ENCODE measurements at regions not wholly inside any gene's neighbourhood (a gene's known extent, or its start where the extent isn't known, plus 50 kb on each side); places are given as distances from the start of the nearest gene placed in this dataset.

- CTCF ChIA-PET, result no interaction called here
Observed at GRCh38 chrX:129247642-129248041, 275.6 kb downstream of the SMARCA1 start.

GRCh38 chrX:129239371-129239770, 283.9 kb downstream of the SMARCA1 start:
- no peak for DNase-seq
- no peaks in the 10 kb centered on the region for H3K27me3 Mint-ChIP-seq (ENCODE audit: low read depth)
- ChIA-PET CTCF (no interaction called here), POLR2A (no interaction called here)
- no peaks in the 10 kb centered on the region for H3K9me3 Mint-ChIP-seq (ENCODE audit: insufficient read depth)
- H3K4me1 Mint-ChIP-seq (ENCODE audit: low read depth), result no peaks in the 10 kb centered on the region
- no peak overlapping the region for H3K4me3 Mint-ChIP-seq
- ATAC-seq, result no peak
- no peaks in the 10 kb centered on the region for H3K36me3 Mint-ChIP-seq (ENCODE audit: low read depth)
- no peak overlapping the region for H3K27ac Mint-ChIP-seq

More at GRCh38 chrX:129247642-129248041, 275.6 kb downstream of the SMARCA1 start:
- DNase-seq, result no peak
- ATAC-seq, result no peak
- no peaks in the 10 kb centered on the region for H3K9me3 Mint-ChIP-seq (ENCODE audit: insufficient read depth)
- no peaks in the 10 kb centered on the region for H3K27me3 Mint-ChIP-seq (ENCODE audit: low read depth)
- no peak overlapping the region for H3K27ac Mint-ChIP-seq
- H3K4me1 Mint-ChIP-seq (ENCODE audit: low read depth), result no peaks in the 10 kb centered on the region
- H3K36me3 Mint-ChIP-seq (ENCODE audit: low read depth), result no peaks in the 10 kb centered on the region
- H3K4me3 Mint-ChIP-seq, result no peak overlapping the region
- POLR2A ChIA-PET, result no interaction called here

GRCh38 chrX:129238011-129238410, 285.3 kb downstream of the SMARCA1 start:
- no peaks in the 10 kb centered on the region for H3K36me3 Mint-ChIP-seq (ENCODE audit: low read depth)
- POLR2A ChIA-PET, result no interaction called here
- H3K27ac Mint-ChIP-seq, result no peak overlapping the region
- no peaks in the 10 kb centered on the region for H3K4me1 Mint-ChIP-seq (ENCODE audit: low read depth)
- DNase-seq (no peak), ATAC-seq (no peak)
- no peak overlapping the region for H3K4me3 Mint-ChIP-seq
- H3K9me3 Mint-ChIP-seq (ENCODE audit: insufficient read depth), result no peaks in the 10 kb centered on the region
- no peaks in the 10 kb centered on the region for H3K27me3 Mint-ChIP-seq (ENCODE audit: low read depth)
- CTCF ChIA-PET, result no interaction called here

- Mint-ChIP-seq H3K27me3 (ENCODE audit: low read depth) (no peaks in the 10 kb centered on the region), H3K27ac (no peak overlapping the region), H3K4me3 (no peak overlapping the region), H3K36me3 (ENCODE audit: low read depth) (no peaks in the 10 kb centered on the region), H3K9me3 (ENCODE audit: insufficient read depth) (no peaks in the 10 kb centered on the region), H3K4me1 (ENCODE audit: low read depth) (no peaks in the 10 kb centered on the region)
- no peak for ATAC-seq
- POLR2A ChIA-PET, result no interaction called here
- CTCF ChIA-PET, result no interaction called here
- DNase-seq, result no peak
Observed at GRCh38 chrX:129235903-129236302, 287.4 kb downstream of the SMARCA1 start.

- no peak overlapping the region for H3K27ac Mint-ChIP-seq
- no peaks in the 10 kb centered on the region for H3K36me3 Mint-ChIP-seq (ENCODE audit: low read depth)
- no peaks in the 10 kb centered on the region for H3K27me3 Mint-ChIP-seq (ENCODE audit: low read depth)
- ChIA-PET POLR2A (no interaction called here), CTCF (no interaction called here)
- H3K4me1 Mint-ChIP-seq (ENCODE audit: low read depth), result no peaks in the 10 kb centered on the region
- DNase-seq (no peak), ATAC-seq (no peak)
- H3K4me3 Mint-ChIP-seq, result no peak overlapping the region
- H3K9me3 Mint-ChIP-seq (ENCODE audit: insufficient read depth), result no peaks in the 10 kb centered on the region
Observed at GRCh38 chrX:129233786-129234185, 289.5 kb downstream of the SMARCA1 start.

GRCh38 chrX:129230850-129231512, 292.3 kb downstream of the SMARCA1 start:
- no peak for ATAC-seq
- ChIA-PET CTCF (no interaction called here), POLR2A (no interaction called here)
- Mint-ChIP-seq H3K4me3 (no peak overlapping the region), H3K4me1 (ENCODE audit: low read depth) (no peaks in the 10 kb centered on the region), H3K36me3 (ENCODE audit: low read depth) (no peaks in the 10 kb centered on the region), H3K27ac (no peak overlapping the region), H3K27me3 (ENCODE audit: low read depth) (no peaks in the 10 kb centered on the region), H3K9me3 (ENCODE audit: insufficient read depth) (no peaks in the 10 kb centered on the region)
- DNase-seq, result no peak

GRCh38 chrX:129230168-129230567, 293.1 kb downstream of the SMARCA1 start:
- CTCF ChIA-PET, result no interaction called here
- DNase-seq, result no peak
- POLR2A ChIA-PET, result no interaction called here

GRCh38 chrX:129227366-129227765, 295.9 kb downstream of the SMARCA1 start:
- CTCF ChIA-PET, result no interaction called here
- POLR2A ChIA-PET, result no interaction called here
- DNase-seq (no peak), ATAC-seq (no peak)
- no peaks in the 10 kb centered on the region for H3K4me1 Mint-ChIP-seq (ENCODE audit: low read depth)
- H3K4me3 Mint-ChIP-seq, result no peak overlapping the region
- no peaks in the 10 kb centered on the region for H3K36me3 Mint-ChIP-seq (ENCODE audit: low read depth)
- no peak overlapping the region for H3K27ac Mint-ChIP-seq
- H3K9me3 Mint-ChIP-seq (ENCODE audit: insufficient read depth), result no peaks in the 10 kb centered on the region
- H3K27me3 Mint-ChIP-seq (ENCODE audit: low read depth), result no peaks in the 10 kb centered on the region

More at GRCh38 chrX:129230168-129230567, 293.1 kb downstream of the SMARCA1 start:
- no peak for ATAC-seq
- no peaks in the 10 kb centered on the region for H3K27me3 Mint-ChIP-seq (ENCODE audit: low read depth)
- no peaks in the 10 kb centered on the region for H3K9me3 Mint-ChIP-seq (ENCODE audit: insufficient read depth)
- H3K4me1 Mint-ChIP-seq (ENCODE audit: low read depth), result no peaks in the 10 kb centered on the region
- no peak overlapping the region for H3K4me3 Mint-ChIP-seq
- no peak overlapping the region for H3K27ac Mint-ChIP-seq
- no peaks in the 10 kb centered on the region for H3K36me3 Mint-ChIP-seq (ENCODE audit: low read depth)

- Mint-ChIP-seq H3K27ac (no peak overlapping the region), H3K4me3 (no peak overlapping the region), H3K9me3 (ENCODE audit: insufficient read depth) (no peaks in the 10 kb centered on the region), H3K27me3 (ENCODE audit: low read depth) (no peaks in the 10 kb centered on the region), H3K36me3 (ENCODE audit: low read depth) (no peaks in the 10 kb centered on the region), H3K4me1 (ENCODE audit: low read depth) (no peaks in the 10 kb centered on the region)
- ChIA-PET CTCF (no interaction called here), POLR2A (no interaction called here)
- DNase-seq, result no peak
- ATAC-seq, result no peak
Observed at GRCh38 chrX:129193357-129193756, 329.9 kb downstream of the SMARCA1 start.

- Mint-ChIP-seq H3K4me1 (ENCODE audit: low read depth) (no peaks in the 10 kb centered on the region), H3K27ac (no peak overlapping the region), H3K36me3 (ENCODE audit: low read depth) (no peaks in the 10 kb centered on the region), H3K27me3 (ENCODE audit: low read depth) (no peaks in the 10 kb centered on the region), H3K9me3 (ENCODE audit: insufficient read depth) (no peaks in the 10 kb centered on the region), H3K4me3 (no peak overlapping the region)
- ChIA-PET CTCF (no interaction called here), POLR2A (no interaction called here)
- DNase-seq, result no peak
- ATAC-seq, result no peak
Observed at GRCh38 chrX:129188231-129188630, 335.1 kb downstream of the SMARCA1 start.

GRCh38 chrX:129176710-129177109, 346.6 kb downstream of the SMARCA1 start:
- no peaks in the 10 kb centered on the region for H3K9me3 Mint-ChIP-seq (ENCODE audit: insufficient read depth)
- ChIA-PET CTCF (no interaction called here), POLR2A (no interaction called here)
- H3K4me3 Mint-ChIP-seq, result no peak overlapping the region
- H3K4me1 Mint-ChIP-seq (ENCODE audit: low read depth), result no peaks in the 10 kb centered on the region
- DNase-seq (no peak), ATAC-seq (no peak)
- H3K36me3 Mint-ChIP-seq (ENCODE audit: low read depth), result no peaks in the 10 kb centered on the region
- no peaks in the 10 kb centered on the region for H3K27me3 Mint-ChIP-seq (ENCODE audit: low read depth)
- H3K27ac Mint-ChIP-seq, result no peak overlapping the region

- Mint-ChIP-seq H3K9me3 (ENCODE audit: insufficient read depth) (no peaks in the 10 kb centered on the region), H3K27me3 (ENCODE audit: low read depth) (no peaks in the 10 kb centered on the region), H3K36me3 (ENCODE audit: low read depth) (no peaks in the 10 kb centered on the region), H3K4me1 (ENCODE audit: low read depth) (no peaks in the 10 kb centered on the region), H3K27ac (no peak overlapping the region), H3K4me3 (no peak overlapping the region)
- POLR2A ChIA-PET, result no interaction called here
- CTCF ChIA-PET, result no interaction called here
- ATAC-seq (no peak), DNase-seq (no peak)
Observed at GRCh38 chrX:129161108-129161507, 362.2 kb downstream of the SMARCA1 start.

- H3K27ac Mint-ChIP-seq, result no peak overlapping the region
- H3K36me3 Mint-ChIP-seq (ENCODE audit: low read depth), result no peaks in the 10 kb centered on the region
- H3K9me3 Mint-ChIP-seq (ENCODE audit: insufficient read depth), result no peaks in the 10 kb centered on the region
- DNase-seq (no peak), ATAC-seq (no peak)
- CTCF ChIA-PET, result no interaction called here
- no peaks in the 10 kb centered on the region for H3K27me3 Mint-ChIP-seq (ENCODE audit: low read depth)
- no peak overlapping the region for H3K4me3 Mint-ChIP-seq
- POLR2A ChIA-PET, result no interaction called here
- H3K4me1 Mint-ChIP-seq (ENCODE audit: low read depth), result no peaks in the 10 kb centered on the region
Observed at GRCh38 chrX:129158505-129158904, 364.8 kb downstream of the SMARCA1 start.

All from activated CD8-positive, alpha-beta T cell treated with anti-CD3 and anti-CD28 coated beads, Interleukin-2, amount 10 ng/mL, durations not matched to agents 7 days and 5 days (primary cell).